ENCODE measurements at regions not wholly inside any gene's neighbourhood (a gene's known extent, or its start where the extent isn't known, plus 50 kb on each side); places are given as distances from the start of the nearest gene placed in this dataset.
"Not testable (repeated sequence)": the region's sequence is repeated elsewhere in the genome, so short reads cannot be mapped to it uniquely, and the experiment has no call there.

DNA sequence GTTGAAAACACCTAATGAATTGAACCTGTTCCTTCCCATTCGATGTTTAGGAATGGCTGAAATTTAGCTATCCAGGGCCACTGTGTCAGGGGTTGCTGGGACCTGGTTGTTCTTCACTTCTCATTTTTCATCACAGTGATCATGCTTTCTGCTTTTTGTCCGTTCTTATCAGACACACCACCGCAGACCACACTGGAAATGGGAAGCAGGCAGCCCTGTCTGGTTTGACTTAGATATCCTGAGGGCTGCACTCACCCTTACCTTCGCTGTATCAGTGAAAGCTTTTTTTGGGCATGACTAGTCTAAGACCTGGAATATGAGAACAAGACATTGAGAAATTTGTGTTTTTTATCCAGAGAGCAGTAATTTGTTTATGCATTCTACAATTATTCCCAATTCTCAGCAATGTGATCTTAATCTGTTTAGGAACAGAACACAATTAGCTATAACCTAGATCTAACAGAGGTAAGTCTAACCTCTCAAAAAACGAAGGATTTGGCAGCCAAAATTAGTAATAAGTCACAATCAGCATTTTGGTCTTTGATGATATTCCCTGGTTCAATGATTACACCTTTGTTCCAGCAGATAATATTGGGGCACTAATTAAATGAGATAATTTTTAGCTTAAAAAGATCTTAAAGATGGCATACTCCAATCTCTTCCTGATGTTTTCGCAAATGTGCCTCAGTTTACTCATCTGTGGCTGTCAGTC, 126.0 kb upstream of the GOT2 start:
- DNase-seq (ENCODE audit: low spot score), result no peak

DNA sequence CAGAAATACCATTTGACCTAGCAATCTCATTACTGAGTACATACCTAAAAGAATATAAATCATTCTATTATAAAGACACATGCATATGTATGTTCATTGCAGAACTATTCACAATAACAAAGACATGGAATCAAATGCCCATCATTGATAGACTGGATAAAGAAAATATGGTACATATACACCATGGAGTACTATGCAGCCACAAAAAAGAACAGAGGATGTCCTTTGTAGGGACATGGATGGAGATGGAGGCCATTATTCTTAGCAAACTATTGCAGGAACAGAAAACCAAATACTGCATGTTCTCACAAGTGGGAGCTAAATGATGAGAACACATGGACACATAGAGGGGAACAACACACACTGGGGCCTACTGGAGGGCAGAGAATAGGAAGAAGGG, 124.5 kb upstream of the GOT2 start:
- DNase-seq (ENCODE audit: low spot score), result not testable (repeated sequence)

DNA sequence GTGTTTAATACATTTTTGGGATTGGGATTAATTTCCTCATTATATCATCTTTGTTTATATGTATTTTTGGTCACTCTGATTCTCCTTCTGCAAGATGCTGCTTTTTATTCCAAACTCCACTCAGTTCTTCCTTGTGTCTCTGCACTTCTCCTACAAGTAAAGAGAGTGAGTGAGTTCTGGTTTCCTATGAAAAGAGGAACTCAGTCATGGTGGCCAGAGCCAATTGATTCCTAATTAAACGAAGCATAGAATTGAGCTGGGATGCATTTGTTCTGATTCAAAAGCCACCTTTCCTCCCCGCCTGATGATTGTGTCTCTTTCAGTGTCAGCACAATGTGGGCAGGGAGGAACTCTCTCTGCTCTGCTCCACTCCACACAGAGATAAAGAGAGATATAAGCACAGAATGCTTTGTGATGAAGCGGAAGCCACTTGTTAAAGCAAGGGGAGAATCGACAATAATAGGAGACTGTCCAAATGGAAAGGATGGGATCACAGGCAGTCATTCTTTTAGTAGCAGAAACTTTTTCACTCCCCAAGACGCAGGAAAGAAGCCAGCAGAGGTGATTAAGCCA, 121.3 kb upstream of the GOT2 start:
- no peak for DNase-seq (ENCODE audit: low spot score)

DNA sequence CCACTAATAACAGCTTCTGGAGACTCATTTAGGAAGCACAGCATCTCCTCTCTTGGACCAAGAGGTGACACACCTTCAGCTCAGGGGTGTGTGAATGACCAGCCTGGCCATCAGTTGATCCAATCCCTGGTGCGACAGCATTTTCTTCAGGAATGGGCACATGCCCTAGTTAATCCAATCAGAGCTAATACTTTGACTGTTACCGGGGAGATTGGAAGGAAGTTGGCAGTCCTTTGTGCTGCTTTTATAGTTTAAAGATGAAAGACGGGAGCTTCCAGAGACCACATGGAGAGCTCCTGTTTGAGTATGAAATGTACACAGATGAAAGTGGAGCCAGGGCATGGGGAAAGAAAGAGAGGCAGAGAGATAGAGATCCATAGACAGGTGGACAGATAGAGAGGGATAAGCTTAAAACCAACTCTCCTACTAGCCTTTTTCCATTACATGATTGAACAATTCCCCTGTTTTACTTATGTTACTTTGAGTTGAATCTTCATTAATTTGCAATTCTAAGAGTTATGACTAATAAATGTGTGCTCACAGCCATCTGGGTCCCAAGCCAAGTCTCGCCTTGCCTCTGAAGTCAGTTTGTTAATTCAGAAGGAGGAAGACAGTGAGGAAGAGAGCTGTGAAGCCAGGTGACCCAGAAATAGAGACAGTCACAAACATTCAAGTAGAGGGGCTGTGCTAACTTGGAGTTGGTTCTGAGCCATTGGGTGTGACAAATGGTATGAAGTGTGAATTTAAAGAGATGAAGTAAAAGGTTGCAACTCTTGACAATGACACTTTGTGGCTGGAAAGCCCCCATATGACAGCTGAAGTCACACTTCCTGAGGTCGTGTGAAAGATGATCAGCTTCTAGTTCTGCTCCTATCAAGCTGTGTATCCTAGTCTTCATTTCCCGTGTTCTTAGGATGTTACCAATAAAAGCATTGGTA, 120.0 kb upstream of the GOT2 start:
- DNase-seq (ENCODE audit: low spot score), result no peak

DNA sequence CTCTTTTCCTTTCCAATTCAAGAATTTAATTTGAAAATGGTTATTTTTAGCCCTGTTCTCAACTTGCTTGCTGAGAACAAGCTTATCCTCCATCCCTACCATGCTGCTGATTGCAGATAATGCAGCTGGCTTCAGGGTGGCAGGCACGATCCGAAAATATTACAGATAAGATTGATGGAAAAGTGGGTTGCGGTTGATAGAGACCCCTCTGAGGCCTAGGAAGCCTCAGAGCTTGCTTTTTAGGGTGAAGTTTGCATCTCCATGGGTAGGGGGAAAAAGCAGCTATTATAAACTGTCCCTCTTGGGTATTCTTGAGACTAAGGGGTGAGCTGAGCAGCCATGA, 116.5 kb upstream of the GOT2 start:
- no peak for DNase-seq (ENCODE audit: low spot score)

DNA sequence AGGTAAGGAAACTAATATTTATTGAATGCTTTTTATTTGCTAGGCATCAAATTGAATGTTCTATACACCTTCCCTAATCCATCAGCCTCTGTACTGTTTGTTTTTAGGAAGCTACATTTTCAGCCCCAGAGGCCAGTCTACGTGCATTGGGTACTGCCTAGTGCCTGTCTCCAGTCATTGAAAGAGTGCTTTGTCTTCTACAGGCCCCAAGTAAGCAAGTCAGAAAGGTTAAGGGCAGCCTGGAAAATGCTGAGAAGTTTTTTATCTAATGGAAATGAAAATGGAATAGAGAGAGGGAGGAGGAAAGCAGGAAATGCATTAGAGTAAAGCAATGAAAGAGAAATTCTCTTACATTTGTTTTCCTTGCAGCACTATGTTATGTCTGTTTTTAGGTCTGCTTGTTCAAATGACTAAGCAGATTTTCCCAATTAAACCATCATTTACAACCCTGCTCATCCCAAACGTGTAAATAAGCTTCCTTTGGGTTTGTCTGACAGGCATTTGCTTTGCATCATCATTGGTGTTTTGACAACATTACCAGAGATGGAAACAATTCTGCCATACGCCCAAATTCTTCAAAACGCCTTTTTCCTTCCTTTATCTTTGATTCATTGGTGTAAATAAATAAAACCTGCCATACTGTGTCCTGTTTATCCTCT, 116.0 kb upstream of the GOT2 start:
- no peak for DNase-seq (ENCODE audit: low spot score)

DNA sequence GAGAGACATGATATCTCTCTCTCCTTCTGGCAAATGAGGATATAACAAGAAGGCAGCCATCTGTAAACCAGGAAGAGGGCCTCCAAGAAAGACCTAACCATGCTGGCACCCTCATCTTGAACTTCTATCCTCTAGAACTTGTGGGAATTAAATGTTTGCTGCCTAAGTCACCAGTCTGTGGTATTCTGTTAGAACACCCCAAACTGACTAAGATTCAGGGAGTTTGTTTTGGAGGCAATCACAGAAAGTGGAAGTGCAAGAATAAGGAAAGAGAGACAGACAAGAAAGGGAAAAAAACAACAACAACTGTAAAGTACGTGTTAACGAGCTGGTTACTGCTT, 114.5 kb upstream of the GOT2 start:
- DNase-seq (ENCODE audit: low spot score), result no peak

DNA sequence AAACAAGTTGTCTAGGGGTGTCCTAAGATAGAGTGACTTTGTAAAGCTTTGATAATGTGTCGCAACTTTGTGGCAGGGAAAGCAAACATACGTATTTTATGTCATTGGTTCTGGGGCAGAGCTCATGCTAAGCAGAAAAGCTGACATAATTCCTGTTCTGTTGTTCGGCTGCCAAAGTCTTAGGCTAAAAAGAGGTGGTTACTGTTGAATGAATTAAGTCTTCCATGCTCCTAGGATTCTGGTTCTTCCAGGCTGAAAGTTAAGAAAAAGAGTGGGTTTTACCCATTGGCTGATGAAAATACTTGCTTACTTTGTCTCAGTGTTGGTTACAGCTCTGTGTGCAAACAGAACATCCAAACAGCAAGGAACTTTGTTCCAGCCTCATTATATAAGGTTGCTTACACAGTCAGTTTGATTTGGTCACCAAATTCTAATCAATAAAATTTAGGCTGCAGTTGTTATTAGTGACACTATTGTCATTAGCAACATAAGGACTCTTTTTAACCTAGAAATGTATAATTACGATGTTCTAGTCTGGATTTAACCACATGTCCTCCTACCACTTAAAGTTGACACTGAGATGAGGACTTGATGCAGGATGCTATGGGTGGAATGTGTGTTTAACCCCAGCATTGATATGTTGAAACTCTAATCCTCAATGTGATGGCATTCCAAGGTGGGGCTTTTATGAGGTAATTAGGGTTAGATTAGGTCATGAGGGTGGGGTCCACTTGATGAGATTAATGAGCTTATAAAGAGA, 114.0 kb upstream of the GOT2 start:
- DNase-seq (ENCODE audit: low spot score), result no peak

DNA sequence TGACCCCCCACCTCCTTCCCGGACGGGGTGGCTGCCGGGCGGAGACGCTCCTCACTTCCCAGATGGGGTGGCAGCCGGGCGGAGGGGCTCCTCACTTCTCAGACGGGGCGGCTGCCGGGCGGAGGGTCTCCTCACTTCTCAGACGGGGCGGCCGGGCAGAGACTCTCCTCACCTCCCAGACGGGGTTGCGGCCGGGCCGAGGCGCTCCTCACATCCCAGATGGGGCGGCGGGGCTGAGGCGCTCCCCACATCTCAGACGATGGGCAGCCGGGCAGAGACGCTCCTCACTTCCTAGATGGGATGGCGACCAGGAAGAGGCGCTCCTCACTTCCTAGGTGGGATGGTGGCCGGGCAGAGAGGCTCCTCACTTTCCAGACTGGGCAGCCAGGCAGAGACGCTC, 112.1 kb upstream of the GOT2 start:
- DNase-seq (ENCODE audit: low spot score), result not testable (repeated sequence)

DNA sequence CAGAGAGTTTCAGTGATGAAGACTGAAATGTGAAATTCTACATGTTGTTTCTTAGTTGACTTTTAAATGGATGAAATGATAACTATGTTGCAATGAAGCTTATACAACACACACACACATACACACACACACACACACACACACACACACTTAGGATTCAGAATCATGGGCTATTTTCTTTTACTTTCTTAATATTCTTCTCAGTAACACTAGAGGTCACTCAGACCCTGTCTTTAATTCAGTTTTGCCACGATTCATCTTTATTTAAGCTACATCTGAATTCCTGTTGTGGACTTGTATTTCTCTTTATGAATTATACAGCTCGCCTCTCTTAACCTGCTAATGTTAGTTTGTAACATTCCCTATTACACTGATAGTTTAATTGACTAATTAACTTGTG, 109.6 kb upstream of the GOT2 start:
- no peak for DNase-seq (ENCODE audit: low spot score)

DNA sequence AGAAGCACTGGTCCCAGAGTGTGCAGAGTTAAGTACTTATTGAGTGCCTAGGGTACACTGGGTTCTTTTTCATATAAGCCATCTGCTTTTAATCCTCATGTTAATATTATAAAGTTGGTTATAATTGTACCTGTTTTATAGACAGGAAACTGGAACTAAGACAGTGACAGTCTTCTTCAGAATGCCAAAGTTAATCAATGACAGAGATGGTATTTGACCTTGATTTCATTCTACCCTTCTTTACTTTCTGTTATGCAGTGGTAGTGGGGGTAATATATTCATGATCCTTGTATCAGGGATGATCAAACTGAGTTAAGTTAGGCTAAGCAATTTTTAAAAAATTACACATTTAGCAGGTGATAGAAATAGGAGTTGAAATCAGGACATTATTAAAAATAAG, 108.6 kb upstream of the GOT2 start:
- no peak for DNase-seq (ENCODE audit: low spot score)

DNA sequence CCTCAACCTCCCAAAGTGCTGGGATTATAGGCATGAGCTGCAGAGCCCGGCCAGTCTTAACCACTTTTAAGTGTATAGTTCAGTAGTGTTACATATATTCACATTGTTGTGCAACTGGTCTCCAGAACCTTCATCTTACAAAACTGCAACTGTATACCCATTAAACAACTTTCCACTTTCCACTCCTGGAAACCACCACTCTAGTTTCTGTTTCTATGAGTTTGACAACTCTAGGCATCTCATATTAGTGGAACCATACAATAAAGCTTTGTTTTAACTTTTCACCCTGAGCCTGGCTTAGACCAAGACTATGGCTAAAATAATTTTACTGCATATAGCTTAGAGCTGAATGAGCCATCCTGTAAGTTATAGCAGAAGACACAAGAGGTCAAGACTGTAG, 108.0 kb upstream of the GOT2 start:
- DNase-seq (ENCODE audit: low spot score), result no peak

DNA sequence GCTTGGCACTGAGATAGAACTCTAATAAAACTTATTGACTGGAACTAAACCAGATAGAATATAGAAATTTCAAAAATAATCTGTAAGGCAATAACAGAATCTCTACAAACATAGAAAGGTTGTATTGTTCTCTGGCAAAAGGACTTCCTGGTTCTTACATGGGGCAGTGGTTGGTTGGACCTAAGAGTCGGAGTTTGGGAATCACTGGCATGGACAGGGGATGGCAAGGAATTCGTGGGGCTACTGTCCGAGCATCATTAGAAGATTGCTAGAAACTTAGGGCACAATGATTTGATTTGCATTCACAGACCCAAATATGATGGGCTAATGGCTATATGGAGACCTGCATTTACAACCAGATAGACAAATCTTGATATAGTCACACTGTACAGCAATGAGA, 103.8 kb upstream of the GOT2 start:
- DNase-seq (ENCODE audit: low spot score), result no peak

DNA sequence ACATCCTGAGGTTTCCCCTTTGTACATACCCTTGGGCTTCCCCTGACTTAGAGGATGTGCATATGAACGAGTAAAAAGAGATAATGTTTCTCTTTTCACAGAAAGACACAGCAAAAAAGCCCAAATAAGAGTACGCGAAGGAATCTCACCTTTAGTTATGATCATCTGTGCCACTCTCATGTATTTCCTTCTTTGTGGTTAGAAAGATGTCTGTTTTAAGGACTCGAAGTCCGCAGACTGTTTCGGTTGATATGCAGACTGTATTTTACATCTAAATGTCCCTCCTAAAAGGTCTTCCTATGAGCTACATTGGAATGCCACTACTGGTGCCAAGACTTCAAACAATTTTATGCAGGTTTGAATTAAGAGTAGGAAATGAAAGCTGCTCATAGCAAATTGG, 102.3 kb upstream of the GOT2 start:
- DNase-seq (ENCODE audit: low spot score), result no peak

DNA sequence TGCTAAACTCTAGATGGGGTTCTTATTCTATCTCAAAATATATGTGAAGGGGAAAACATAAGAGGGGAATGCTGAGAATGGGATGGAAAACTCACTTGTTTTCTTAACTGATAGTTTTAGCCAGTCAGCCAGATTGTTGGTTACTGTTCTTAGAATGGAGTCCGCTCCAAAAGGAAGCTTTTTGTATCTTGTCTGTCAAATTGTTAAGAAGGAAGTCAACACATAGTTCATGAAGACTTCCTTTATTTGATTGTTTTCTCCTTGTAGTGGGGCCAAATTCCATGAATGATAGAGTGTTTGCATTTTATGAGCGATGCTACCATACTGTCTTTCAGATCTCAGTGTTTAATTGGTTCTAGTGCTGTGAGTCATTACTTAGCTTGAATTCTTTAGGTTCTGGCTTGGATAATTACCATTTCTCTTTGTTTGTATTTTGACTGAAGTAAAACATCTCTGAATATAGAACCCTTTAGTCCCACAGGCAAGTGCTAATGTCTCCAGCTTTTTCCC, 98.3 kb upstream of the GOT2 start:
- DNase-seq (ENCODE audit: low spot score), result no peak

DNA sequence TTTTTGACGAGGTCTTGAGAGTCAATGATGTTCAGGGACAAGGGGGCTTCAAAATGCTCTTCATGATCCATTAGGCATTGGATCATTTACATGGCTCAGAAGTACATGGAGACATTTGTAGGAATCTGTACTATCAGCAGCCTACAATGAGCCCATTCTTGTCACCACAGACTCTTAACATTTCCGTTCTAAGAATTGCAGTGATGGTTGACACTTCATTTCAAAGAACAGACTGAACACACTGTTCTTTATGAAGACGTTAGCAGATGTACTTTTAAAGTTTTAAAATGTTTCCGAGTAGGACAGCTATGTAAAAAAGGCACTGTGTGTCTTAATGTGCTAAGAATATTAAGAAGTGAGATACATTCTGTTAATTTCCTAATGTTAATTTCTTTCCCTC, 97.3 kb upstream of the GOT2 start:
- no peak for DNase-seq (ENCODE audit: low spot score)

DNA sequence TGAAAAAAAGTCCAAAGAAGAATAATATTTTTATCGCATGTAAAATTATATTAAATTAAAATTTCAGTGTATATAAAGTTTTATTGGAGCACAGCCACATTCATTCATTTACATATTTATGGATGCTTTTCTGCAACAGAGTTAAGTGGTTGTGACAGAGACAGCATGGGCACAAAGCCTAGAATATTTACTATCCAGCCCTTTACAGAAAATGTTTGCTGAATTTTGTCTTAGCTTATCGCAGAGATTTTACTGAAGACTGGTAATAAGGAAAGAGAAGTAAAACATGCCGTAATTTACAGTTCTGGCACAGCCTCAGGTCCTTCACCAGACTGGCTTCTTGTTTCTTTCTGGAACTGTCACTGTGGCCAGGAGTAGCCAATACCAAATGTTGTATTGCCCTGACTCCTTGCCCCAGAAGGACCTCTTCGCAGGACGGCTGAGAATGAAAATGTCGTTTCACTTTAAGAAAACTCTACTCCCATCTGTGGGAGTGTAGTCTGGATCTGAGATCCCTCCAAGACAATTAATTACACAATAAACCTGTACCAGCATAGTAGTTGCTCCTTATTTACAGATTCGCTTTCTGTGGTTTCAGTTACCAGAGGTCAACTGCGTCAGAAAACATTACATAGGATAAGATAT, 94.9 kb upstream of the GOT2 start:
- no peak for DNase-seq (ENCODE audit: low spot score)

DNA sequence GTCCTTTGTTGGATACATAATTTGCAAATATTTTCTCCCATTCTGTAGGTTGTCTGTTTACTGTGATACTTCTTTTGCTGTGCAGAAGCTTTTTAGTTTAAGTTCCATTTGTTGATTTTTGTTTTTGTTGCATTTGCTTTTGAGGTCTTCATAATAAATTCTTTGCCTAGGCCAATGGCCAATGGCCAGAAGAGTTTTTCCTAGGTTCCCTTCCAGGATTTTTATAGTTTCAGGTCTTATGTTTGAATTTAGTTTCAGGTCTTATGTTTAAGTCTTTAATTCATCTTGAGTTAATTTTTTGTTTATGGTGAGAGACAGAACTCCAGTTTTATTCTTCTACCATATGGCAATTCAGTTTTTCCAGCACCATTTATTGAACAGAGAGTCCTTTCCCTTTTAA, 90.1 kb upstream of the GOT2 start:
- DNase-seq (ENCODE audit: low spot score), result no peak

DNA sequence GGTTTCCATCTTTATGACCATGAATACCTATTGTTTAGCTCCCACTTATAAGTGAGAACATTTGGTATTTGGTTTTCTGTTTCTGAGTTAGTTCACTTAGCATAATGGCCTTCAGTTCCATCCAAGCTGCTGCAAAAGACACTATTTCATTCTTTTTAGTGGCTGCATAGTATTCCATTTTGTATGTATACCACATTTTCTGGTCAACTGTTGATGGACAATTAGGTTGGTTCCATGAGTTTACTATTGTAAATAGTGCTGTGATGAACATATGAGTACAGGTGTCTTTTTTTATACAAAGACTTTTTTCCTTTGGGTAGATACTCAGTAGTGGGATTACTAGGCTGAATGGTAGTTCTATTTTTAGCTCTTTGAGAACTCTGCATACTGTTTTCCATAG, 87.8 kb upstream of the GOT2 start:
- no peak for DNase-seq (ENCODE audit: low spot score)

DNA sequence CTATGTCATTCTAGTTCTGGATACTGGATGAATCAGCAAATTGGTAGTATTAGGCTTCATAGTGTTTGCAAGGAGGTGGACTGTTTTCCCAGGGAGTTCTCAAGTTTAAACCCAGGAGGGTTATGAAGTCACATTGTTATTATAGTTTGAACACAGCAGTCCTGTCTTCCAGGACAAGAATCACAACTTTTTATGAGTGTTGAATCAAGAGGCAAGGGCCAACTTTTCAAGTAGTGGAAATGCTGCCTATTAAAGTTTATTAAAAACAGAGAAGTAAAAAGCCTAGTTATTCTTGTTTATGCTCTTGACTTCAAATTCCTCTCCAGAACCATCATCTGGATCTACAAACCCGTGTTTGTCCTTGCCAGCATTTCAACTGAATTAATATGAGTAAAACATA, 86.3 kb upstream of the GOT2 start:
- no peak for DNase-seq (ENCODE audit: low spot score)

DNA sequence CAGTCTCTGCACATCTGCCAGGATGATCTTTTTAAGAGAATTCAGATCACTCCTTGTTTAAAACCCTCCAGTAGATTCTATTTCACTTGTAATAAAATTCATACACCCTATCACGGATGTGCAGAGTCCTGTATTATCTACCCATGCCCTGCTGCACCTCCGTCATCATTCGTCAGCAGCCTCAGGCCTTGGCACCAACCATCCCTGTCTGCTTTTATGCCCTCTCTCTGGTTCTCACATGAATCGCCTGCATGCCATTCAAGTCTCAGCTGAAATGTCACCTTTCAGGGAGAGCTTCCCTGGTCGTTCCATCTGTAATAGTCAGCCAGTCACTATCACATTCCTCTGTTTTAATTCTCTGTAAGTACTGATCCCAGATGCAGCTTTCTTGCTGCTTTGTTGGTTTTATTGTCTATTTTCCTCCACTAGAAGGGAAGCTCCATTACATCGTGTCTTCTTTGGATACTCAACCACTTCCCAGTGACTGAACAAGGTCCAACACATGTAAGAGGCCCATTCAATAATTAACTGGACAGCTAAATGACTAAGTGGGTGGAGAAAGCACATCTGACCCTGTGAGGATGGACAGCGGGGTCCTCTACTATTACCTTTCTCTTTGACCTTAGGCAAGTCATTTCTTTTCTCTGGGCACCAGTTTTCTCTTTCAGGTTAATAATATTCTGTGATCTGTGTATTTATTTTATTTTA, 81.2 kb upstream of the GOT2 start:
- no peak for DNase-seq (ENCODE audit: low spot score)
